ENCODE measurements at regions not wholly inside any gene's neighbourhood (a gene's known extent, or its start where the extent isn't known, plus 50 kb on each side); places are given as distances from the start of the nearest gene placed in this dataset.
"Not testable (repeated sequence)": the region's sequence is repeated elsewhere in the genome, so short reads cannot be mapped to it uniquely, and the experiment has no call there.

GRCh38 chr10:94085766-94086437, 92.2 kb downstream of the PLCE1 start:
- no peak for DNase-seq (ENCODE audit: low spot score)

DNA sequence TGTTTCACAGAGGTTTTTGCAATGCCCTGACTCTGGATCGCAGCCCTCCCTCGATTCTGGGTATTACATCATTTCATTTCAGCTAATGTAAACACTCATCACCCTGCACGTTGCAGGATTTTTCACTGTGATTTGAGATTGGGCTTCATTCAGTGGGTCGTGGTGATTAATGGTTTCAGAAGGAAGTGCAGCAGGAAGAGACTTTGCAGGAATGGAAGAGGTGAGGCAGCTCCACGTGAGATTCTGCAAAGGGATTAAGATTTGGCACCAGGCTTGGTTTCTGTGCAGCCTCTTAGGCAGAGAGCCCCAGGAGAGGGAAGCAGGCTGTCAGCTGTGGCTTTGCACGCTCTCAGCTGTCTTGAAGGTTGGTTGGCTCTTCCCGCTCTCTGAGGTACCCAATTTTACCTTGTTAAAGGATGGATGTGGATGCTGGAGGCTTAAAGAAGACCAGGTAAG, 95.2 kb downstream of the PLCE1 start:
- no peak for DNase-seq (ENCODE audit: low spot score)

- DNase-seq (ENCODE audit: low spot score), result no peak
These were observed 97.9 kb downstream of the PLCE1 start for GRCh38 chr10:94091649-94092048.

- no peak for DNase-seq (ENCODE audit: low spot score)
These were observed 99.1 kb downstream of the PLCE1 start for GRCh38 chr10:94092848-94093247.

DNA sequence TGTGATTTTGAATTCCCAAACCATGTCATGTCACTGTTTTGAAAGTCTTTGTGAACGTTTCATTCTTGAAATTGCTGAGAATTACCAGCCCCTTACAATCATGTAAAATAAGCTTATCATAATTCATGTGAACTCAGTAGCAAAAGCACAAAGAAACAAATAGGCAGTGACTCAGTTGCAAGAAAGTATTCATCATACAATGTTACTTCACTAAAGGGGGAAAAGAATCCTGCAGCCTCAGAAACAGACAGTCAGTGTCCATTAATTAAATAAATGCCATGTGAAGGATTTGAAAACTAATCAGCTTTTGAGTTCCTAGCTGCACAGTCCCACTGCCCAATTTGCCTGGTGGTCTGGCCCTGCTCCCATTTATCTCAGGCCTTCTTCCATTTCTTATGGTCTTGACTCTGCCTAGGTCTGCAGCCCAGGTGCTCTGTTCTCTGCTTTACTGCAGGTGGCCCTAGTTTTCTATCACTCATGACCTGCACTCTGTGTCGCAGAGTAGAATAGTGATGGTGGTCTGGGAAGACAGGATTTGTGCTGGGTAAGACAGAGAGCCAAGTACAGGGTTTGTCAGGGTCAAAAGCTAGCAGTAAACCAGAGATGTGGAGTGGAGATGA, 99.7 kb downstream of the PLCE1 start:
- DNase-seq (ENCODE audit: low spot score), result no peak

DNA sequence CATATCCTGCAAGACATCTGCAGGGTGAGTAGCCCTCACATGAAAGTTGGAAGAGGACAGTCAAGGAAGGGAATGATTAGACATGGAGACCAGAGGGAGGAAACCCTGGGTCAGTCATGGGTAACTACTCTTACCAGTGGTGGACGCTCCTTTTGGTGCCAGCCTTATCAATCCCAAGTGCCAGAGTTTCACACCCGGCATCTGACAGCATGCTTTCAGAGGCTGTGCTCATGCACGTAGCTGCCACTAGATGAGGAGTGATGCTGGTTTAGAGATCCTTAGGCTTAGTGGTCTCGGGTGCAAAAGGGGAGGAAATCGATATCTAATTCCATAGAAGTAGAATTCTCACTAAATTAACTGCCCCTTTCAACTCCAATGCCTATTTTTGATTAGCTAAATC, 100.8 kb downstream of the PLCE1 start:
- no peak for DNase-seq (ENCODE audit: low spot score)

DNA sequence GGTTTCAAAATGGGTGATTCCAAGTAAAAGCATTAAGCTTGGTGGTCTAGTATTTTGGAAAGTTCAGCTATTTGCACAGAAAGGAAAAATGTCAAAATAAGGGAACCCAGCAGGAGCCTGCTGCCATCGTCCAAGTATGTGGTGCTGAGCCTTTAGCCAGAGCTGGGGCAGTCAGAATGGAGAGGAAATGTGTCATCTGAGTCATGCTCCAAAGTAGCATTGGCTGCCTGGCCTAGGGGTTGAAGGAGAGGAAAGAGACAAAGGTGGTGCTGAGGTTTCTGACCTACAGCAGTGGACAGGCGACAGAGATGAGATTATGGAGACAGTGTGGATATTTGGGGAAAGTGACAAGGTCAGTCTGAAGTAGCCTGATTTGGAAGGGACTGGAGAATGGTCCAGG, 103.9 kb downstream of the PLCE1 start:
- DNase-seq (ENCODE audit: low spot score), result no peak

DNA sequence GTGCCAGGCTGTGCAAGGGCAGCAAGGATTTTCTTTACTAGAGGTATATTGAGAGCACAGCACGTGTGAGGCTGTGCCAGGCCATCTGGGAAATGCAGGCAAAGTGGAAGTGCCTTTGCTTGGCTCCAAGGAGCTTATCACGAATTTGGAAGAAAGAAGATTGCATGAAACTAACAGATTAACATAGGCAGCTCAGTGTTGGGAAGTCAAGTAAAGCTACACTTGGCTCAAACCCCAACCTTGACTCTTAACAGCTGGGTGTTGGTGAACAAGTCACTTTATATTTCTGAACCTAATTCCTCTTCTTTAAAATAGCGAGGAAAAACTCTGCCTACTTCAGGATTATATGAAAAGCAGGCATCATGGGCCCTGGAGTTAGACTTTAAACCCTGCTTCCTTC, 105.2 kb downstream of the PLCE1 start:
- DNase-seq (ENCODE audit: low spot score), result no peak

DNA sequence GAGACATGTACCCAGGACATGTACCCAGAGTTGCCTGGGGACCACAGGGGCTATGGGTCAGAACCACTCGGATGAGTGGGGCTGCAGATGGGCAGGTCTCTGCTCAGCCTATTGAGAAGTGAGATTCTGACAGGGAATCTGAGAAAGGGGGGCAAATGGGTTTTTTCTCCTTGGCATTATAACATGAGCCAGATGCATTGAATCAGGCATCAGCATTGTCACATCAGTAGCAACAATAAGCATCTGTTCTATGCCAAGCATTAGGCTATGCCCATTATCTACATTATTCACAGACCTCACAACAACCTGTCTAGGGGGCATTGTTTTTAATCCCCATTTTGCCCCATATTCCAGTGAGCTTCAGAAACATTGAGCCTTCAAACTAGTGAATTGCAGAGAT, 108.2 kb downstream of the PLCE1 start:
- DNase-seq (ENCODE audit: low spot score), result no peak

- DNase-seq (ENCODE audit: low spot score), result no peak
These were observed 108.7 kb downstream of the PLCE1 start for GRCh38 chr10:94102436-94102835.

DNA sequence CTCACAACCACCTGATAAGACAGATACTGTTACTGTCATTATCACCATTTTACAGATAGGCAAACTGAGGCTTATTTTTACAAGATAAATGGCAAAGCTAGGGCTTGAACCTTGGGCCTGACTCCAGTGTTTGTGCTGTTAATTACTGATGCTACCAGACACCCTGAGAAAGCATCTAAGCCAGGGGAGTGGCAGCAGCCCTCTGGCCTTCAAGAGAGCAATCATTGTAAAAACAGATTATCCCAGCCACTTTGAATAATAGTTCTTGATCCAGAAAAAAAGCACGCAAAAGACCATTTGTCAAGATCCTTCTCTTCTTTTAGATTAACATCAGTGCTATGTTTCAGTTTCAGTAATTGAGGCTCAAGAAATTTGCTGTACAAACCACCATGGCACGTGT, 109.5 kb downstream of the PLCE1 start:
- DNase-seq (ENCODE audit: low spot score), result no peak

DNA sequence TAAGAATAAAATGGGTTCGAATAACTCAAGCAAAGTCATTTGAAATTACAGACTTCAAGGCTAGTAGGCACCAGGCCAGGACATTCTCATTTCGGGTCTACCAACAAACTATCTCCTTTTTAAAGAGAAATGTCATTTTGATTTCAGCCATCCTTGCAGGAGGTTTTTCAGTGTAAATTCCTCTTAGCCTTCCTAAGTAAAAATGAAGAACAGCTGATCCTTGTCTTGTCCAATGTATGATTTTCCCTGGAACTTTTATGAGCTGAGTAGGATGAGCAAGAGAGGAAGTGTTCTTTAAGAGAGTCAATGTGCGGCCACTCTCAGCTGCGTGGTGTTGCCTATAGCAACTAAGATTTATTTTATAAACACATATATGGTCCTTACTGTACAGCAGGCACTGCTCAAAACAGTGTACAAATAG, 110.1 kb downstream of the PLCE1 start:
- DNase-seq (ENCODE audit: low spot score), result no peak

DNA sequence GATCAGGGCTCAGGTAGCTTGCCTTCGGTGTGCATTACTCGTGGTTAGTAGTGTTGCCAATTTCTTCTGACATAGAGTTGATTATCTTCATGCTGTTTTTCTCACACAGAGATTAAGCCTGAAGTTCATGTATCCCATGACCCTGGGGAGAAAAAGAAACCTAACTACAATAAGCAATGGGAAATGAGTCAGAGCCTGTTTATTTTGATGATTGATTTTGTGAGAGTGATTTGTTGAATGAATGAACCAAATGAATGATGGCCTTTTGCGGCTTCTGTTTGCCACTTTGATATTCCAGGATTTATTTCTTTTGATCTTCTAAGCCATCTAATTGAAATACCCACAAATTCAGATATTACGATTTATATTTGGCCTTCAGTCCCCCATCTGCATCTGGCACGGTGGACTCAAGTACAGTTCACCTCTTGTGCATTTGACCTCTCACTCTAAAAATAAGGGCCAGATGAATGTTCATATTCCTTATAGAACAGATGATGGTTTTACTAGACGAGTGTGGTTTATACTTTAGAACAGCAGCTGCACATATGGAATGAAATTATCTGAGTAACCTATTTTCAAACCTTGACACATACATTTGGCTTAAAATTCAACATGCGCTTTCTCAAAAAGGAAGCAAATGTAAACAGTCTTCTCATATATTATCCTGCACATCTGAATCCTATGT, 110.7 kb downstream of the PLCE1 start:
- DNase-seq (ENCODE audit: low spot score), result no peak

- DNase-seq (ENCODE audit: low spot score), result no peak
These were observed 111.5 kb downstream of the PLCE1 start for GRCh38 chr10:94105226-94105625.

DNA sequence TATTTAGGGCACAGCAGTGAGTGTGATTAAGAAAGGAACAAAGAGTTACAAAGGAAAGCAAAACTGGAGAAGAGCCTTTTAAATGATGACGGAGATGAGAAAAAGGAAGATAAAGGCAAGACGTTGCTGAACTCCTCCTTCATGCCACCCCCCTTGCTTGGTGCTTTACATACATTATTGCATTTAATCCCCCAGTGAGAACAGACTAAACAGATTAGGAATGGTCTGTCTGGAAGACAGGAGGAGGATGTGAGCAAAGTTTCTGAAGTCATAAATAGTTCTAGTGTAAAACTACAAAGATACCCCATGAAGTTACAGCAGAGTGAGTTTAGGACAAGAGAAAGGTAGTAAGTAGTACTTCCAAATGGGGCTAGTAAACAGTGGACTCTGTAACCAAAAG, 113.5 kb downstream of the PLCE1 start:
- no peak for DNase-seq (ENCODE audit: low spot score)

DNA sequence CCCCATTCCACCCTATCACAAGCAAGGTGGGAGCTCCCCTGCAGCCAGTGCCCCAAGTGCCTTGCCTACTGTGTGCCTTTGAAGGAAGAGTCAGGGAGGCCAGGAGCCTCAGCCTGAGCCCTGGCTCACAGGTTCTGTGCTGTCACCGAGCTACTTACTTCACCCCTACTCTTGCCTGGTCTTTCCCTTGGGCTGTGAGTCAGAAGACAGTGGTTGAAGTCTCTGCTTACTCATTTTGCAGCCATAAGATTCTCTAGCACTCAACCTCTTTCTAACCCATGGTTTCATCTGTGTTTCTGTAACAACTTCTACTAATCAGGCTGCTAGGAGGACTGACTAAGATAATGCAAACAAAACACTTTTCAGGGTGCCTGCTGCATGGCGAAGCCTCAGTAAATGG, 114.5 kb downstream of the PLCE1 start:
- no peak for DNase-seq (ENCODE audit: low spot score)

DNA sequence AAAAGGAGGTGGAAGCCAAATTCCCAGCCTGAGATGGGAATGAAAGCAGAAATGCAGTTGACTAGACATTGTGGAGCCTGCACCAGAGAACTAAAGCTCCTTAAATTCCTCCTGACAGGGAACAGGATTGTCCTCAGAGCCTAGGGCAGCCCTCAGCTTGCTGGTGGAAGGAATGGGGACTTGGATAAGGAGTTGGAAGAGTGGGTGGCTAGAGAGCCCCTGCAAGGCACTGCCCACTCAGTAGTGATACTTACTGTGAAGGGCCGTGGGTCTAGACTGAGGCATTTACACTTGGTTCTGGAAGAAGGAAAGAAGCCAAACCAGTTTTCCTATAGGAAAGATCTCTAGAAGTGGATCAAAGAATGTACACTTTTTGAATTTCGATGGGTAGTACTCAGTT, 117.6 kb downstream of the PLCE1 start:
- DNase-seq (ENCODE audit: low spot score), result no peak

DNA sequence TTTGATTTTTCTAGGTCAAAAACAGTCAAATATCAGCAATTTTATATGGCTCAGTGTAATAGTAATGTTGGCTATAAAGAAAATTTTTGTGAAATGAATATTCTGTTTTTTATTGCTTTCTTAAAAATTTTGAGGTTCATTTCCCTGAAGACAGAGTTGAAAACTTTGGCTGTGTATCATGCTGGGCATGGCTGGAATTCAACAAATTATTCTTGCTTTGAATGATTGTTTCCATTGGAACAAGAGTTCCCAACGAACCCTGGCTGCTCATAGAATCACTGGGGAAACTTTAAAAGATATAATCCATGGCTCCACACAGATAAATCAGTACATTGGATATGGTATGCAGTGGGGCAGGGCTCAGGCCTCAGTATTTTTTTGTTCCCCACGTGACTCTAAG, 118.6 kb downstream of the PLCE1 start:
- no peak for DNase-seq (ENCODE audit: low spot score)

GRCh38 chr10:94115725-94116124, 122.0 kb downstream of the PLCE1 start:
- no peak for DNase-seq (ENCODE audit: low spot score)

GRCh38 chr10:94116848-94117247, 123.1 kb downstream of the PLCE1 start:
- DNase-seq (ENCODE audit: low spot score), result no peak

DNA sequence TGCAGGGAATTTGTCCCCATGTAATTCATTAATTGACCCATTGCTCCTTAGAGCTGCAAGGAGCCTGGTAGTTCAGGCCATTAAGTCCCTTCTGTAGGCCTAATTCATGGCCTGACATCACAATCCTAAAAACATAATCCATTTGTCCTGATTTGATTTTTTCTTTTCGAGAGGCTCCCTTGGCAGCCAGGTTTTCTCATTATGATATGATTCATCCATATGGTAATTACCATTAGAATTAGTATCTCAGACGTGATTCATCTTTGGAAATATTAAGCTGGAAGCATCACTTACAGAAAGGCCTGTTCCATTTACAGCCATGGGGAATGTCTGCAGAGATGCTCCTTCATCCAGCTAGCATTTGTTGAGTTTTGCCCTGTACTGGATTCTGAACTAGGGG, 128.5 kb downstream of the PLCE1 start:
- DNase-seq (ENCODE audit: low spot score), result no peak

DNA sequence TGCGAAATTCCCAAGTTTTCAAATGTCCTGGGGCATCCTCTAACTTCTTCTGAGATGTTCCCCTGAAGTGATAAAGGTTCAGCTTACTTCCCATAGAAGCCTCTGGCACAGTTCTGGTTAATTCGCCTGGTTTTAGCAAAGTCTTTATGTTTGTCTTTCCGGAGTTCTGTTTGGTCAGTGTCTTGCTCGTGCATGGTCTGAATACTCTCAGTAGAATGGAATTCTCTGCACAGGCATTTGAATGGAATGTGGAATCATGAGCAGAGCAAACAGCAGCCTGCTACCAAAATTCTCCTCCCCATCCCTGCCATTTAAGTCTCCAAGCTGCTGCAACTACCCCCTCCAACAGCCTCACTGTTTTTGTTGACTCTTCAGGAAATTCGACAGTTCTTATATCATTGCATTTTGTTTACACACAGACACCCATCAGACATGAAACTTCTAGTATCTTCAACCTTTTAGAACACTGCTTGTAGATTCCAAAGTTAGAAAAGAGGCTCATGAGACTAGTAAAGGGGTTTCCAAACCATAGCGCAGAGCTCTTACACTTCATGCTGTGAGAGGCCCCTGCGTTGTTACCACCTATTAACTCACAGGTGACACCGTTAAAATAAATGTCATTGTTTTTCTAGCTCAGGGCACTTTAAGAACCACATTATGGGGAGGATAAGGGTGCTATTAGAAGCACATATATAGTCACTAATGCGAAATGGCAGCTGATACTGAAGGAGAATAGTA, 129.7 kb downstream of the PLCE1 start:
- DNase-seq (ENCODE audit: low spot score), result no peak

DNA sequence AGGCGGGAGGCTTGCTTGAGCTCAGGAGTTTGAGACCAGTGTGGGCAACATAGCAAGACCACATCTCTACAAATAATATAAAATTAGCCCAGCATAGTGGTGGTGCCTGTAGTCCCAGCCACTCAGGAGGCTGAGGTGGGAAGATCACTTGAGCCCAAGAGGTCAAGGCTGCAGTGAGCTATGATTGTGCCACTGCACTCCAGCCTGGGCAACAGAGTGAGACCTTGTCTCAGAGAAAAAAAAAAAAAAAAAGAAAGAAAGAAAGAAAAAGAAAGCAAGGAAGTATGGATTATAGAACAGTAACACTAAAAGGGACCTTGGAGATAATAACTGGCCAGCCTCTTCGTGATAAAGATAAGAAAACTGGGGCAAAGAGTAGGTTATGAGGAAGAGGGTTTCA, 130.4 kb downstream of the PLCE1 start:
- not testable (repeated sequence) for DNase-seq (ENCODE audit: low spot score)

Measured in mucosa of gallbladder (tissue), 1 donor.